HG03521 (cell line): ENCODE measurements at regions not wholly inside any gene's neighbourhood (a gene's known extent, or its start where the extent isn't known, plus 50 kb on each side); places are given as distances from the start of the nearest gene placed in this dataset.
"Not testable (repeated sequence)": the region's sequence is repeated elsewhere in the genome, so short reads cannot be mapped to it uniquely, and the experiment has no call there.

Experiments
- ATAC-seq: cut with Tn5 transposase; IDR thresholded peaks from one replicate; pipeline ENCODE4 v1.9.1; 2021; ENCODE audit warnings: mild to moderate bottlenecking, moderate library complexity; ENCODE audit not compliant: unreplicated experiment

DNA sequence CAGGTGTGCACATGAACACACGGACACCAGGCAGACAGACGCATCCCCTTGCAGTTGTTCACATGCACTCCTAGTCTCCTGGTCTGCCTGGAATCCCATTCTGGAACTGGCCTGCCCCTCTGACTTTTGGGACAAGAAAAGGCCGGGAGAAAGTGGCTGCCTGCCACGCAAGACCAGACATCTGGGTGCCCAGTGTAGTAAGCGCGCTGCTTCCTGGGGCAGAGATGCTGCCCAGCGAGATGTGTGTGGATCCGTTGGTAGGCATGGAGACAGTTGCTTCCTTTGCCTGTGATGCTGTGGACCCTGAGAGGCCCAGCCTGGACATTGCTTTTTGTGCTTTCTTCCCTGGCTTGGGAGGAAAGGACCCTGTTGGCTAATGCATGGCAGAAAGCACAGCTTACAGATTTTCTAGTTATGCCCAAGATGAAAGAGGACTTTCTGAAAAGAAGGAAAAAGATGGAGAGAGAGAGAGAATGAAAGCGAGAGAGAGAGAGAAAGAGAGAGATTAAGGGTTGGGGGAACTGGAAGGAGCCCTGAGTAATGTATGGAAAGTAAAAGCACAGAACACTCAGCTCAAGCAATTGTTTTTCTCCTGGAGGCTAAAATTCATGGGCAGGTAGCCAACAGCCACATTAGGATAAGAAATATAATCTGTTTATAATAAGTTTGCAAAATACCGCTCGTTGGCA is 235.3 kb downstream of the BCL2L11 start:
- ATAC-seq = not testable (repeated sequence)

DNA sequence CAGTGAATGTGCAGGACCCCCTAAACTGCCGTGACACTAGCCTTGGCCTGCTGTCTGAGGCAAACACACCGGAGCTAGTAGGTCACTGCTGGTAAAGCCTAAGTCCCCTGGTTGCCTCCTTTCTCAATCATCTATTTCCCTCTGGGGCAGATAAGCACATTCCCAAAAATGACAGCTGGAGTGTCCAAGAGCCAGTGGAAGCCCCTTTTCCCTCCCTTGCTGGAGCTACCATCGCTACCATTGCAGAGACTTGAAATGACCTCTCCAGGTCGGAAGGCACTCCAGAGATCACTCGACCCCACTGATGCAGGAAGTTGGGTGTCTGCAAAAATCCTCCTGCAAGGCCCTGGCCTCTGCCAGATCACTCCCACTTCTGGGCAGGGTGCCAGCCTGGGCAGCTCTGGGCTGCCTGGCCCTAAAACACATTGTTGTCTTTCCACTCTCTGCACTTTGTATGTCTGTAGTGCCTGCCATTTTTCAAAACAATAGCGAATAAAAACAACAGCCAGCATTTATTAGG is 235.9 kb downstream of the BCL2L11 start:
- not testable (repeated sequence) for ATAC-seq

DNA sequence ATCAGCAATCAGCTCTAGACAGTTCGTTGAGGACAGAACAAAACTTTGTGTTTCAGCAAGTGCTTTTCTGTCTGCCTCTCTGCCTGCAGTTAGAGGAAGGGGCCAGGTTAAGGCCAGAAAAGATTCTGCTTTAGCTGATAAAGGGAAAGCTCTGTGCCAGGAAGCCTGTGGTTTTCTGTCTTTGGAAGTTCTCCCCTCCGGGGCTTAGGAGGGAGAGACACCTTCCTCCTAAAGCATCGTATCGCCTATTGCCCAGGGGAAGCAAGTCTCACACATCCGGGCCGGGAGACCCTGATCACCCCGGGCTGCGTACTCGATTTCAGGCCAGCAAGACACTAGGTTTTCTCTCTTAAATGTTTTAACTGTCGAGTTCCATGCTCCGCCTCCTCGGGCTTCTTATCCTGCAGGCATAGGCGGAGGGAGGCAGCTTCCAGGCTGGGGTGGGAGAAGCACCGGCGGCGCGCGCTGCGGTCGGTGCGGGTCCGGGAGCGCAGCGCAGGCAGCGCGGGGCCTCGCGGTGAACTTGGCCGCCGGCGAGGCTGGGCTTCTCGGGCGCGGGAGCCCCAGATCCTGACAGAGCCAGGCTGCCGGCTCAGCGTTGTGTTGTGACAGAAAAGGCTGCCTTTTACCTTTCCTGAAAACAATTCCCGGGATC is 245.4 kb downstream of the BCL2L11 start:
- ATAC-seq = not testable (repeated sequence)

DNA sequence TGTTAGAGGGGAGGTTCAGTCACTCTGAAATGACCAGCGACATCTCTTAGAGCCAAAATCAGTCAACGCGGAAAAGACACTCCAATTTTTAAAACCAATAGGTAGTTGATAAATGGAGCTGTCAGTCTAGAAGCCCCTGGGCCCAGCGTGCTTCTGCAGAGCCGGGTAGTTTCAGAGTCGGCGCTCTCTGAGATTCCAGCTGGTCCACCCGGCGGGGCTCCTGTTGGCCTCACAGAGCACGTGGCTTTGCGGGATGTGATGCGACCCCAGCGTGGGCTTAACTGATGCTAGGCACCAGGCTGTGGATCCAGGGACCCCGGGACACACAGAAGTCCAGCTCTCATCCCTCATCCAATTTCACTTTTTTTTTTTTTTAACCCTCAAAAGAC is 245.9 kb downstream of the BCL2L11 start:
- not testable (repeated sequence) for ATAC-seq

DNA sequence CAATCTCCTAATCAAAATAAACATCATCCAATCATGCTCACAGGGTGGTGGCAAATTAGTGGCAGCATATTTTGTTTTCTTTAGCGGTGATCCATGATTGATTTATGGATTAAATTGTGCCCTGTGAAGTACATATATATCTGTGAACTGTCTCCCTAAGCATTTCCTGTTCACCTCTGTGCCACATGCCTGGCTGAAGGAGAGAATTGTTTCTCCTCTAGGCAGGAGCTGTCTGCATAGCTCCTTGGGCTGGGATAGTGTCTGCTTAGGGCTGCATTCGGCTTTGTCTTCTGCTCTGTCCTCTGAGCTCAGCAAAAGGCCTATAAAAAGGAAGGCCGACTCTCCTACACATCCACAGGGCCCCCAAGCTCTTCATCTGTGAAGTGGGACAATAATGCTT is 246.4 kb downstream of the BCL2L11 start:
- not testable (repeated sequence) for ATAC-seq

DNA sequence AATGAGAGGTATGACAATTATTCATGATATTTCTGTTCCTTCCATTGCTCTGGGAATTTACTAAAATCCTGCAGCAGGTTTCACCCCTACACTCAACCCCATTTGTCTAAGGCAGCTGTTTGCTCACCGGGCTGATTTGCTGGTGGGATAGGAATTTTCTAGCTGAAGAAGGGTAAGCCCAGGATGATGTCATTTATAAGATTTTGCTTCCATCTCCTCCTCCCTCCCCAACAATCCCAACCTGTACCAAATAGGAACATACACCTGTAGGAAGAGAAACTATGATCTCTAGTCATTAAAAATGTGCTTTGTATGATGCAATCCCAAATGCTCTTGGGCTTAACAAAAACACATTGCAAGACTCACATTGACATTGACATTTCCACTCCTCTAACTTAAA is 247.2 kb downstream of the BCL2L11 start:
- not testable (repeated sequence) for ATAC-seq

DNA sequence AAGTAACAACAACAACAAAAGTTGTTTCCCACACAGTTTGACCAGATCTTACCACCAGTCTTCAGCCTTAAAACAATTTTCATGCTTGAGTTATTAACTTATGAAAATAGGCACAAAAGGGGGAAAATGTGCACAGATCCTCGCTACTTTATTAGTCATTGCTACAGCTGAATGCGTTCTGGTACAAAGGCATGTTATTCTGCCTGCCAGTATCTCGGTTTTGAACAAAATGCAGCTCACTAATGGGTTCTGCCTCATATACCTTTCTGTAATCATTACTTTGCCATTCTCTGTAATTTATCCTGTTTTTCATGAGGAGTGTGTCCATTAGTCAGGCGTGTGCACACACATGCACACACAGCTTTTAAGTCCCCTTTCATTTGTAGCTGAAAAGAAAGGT is 247.6 kb downstream of the BCL2L11 start:
- ATAC-seq = not testable (repeated sequence)

DNA sequence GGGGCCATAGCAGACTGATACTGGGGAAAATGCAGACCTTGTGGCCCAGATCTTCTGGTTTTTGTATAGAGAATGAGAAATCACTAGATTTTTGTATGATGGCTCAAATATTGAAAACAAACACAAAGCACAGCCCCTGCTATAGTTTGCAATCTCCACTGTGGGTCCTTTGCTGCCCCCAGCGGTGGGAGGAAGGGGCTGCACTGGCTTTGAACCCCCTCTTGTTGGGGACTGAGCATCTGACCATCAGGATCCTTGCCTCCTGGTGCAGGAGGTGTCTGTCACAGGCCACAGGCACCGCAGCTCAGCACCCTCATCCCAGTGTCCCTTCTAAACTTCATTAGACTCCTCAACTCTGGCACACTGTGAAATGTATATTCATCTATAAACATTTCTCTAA is 252.3 kb downstream of the BCL2L11 start:
- ATAC-seq = not testable (repeated sequence)

DNA sequence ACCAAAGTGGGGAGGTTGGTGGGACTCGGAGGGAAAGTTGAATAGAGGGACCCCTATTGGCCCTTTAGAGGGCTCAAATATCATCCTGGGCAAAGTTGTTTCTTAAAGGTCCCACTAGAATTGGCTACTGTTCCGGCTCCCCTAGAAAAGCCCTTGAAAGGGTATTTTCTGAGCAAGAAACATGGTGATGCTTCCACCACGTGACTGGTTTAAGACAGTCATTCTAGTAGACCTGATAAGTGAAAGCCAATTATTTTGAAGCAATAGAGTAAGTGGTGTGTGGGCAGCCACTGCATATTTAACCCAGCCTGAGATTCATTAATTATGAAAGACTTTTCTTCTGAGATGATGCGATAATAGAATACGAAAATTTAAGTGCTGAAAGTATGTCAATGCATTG is 253.3 kb downstream of the BCL2L11 start:
- not testable (repeated sequence) for ATAC-seq

DNA sequence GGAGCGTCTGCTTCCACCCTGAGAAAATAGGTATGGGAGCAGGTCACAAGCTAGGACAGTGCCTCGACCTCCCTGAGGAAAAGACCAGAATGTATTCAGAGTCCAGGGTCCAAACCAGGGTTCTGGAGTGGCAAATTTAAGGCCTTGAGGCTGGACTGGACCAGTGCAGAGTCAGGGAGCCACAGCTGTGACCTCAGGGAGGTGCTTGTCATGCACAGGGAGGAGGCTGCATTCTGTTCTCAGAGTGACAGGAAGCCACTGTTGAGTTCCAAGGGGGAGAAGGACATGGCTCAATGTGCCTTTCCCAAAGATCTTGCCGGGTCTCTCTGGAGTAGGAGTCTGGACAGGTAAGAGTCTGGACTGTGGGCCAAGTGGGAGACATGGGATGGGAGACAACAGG is 254.0 kb downstream of the BCL2L11 start:
- not testable (repeated sequence) for ATAC-seq

DNA sequence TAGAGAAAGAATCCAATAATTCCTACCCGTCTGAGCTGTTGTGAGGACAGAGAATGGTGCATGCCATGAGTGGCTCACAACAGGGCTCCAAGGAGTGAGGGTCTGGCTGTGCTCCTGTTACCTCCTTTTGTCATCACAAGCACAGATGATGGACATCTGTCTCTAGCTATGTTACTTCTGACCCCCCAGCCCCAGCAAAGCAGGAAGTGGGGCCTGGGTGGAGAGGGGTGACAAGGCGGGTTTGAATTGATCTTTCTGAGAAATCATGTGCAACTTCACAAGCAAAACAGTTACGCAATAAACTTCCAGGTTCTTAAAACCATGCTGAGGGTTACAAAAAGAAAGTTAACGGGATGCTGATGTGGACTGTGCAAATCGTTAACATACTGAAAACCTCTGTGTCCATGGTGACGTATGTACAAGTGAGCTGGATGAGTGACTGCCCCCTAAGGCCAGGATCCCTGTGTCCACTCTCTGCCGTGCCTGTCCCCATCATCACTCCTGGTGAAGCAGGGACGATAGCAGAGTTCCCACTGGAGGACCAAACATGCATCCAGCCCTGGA is 254.7 kb downstream of the BCL2L11 start:
- ATAC-seq = not testable (repeated sequence)

DNA sequence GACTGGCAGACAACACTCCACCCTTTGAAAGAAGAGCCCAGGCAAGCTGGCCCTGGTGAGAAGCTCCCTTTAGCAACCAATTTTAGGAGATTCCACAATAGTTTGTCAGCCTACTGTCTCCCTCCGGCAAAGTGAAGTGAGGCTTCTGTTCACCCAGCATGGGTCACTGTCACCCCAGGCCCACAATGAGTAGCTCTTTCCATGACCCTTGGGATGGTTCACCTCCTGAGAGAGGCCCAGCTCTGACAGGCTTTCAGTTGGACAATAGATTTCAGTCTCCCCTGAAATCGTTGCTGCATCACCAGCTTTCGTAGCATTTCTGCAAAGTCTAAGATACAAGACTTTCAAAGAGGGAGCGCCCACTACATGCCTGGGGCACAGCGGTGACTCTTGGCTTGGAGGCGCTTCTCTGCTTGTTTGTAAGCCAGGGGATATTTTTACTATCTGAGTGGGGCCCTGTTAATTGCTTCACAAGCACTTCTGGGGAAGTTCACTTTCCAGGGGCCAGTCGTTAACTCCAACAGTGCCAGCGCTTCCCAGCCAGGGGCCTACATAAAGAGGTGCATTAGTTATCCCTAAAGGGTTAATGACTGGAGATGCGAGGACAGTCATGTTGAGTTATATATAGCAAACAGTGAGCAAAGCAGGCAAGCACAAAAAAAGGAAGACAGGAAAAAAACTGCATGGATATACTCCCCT is 255.7 kb downstream of the BCL2L11 start:
- not testable (repeated sequence) for ATAC-seq

DNA sequence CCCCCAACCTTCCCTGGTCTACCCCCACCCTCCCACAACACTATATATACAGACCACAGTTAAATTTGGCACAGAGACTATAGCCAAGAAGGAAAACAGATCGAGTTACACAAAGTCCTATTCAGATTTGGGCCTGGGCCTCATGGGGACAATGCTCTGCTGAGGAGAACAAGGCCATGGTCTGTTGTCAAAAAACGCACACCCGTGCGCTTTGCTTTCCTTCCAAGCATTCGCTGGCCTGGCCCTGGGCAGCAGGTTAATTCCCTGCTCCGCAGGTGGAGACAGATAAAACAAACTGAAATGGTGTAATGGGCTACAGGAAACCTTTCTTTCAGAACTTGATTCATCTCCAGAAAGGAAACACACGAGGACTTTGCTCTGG is 256.2 kb downstream of the BCL2L11 start:
- not testable (repeated sequence) for ATAC-seq

DNA sequence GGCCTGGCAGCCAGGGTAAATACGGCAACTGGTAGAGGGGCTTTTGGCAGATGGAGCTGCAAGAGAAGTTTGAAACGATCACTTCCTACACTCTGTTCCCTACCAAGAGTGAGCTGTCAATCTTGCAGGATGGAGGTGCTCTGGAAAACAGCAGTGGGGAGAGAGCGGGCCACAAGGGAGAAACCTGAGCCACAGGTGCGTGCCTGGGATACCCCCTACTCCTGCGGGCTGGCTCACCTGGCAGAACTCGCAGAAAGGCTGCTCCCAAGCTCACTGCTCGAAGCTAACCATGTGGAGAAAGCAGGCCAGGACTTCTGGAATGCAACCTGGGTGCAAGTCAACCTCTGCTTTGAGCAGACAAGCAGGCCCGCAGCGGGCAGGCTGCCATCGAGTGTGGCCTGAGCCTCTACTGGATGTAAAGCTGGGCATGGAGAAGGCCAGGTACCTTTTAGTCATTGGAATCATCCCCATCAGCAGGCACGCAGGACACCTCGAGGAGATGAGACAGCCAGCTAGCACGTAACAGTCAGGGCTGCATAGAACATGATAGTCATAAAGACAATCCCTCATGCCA is 256.8 kb downstream of the BCL2L11 start:
- ATAC-seq = not testable (repeated sequence)

DNA sequence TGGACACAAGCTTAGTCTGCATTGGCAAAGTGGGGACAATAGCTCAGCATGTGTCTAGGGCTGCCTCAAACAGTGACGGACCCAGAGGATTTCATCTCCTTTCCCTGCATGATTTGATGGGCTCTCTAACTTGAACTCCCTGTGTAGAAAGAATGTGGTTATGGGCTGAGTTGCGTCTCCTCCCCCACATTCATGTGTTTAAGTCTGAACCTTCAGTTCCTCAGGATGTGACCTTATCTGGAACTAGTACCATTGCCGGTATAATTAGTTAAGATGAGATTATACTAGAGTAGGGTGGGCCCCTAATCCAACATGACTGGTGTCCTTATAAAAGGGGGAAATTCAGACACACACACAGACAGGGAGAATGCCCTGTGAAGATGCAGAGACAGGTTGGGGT is 257.6 kb downstream of the BCL2L11 start:
- ATAC-seq = not testable (repeated sequence)

DNA sequence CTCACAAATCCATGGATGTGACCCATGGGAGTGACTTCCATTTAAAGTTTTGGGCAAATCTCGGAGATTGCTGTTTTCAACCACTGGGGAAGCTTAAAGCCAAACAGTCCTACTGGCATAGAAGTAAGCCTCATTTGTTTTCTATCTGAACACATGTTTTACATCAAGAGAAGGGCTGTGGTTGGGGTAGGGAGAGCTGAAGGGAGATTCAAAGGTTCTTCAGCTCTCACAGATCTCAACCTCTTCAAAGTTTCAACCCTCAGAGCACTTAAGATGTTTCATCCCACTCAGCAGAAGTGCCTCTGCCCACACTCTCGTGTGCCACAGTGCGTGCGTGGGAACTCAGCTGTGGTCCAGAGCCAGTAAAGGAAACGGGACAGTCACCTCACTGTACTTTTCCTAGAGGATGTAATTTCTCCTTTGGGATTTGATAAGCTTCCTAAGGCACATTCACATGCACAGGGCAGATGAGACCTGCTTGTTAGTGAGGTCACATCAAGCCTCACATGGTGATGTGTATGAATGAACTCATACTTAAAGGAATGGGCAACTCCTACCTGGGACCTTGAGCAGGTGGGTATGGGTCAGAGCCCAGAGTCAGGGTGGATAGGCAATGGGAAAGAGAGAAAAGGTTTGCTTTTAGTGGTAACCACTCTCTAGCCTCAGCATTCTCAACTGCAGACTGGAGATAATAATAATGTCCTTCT is 260.2 kb downstream of the BCL2L11 start:
- not testable (repeated sequence) for ATAC-seq

DNA sequence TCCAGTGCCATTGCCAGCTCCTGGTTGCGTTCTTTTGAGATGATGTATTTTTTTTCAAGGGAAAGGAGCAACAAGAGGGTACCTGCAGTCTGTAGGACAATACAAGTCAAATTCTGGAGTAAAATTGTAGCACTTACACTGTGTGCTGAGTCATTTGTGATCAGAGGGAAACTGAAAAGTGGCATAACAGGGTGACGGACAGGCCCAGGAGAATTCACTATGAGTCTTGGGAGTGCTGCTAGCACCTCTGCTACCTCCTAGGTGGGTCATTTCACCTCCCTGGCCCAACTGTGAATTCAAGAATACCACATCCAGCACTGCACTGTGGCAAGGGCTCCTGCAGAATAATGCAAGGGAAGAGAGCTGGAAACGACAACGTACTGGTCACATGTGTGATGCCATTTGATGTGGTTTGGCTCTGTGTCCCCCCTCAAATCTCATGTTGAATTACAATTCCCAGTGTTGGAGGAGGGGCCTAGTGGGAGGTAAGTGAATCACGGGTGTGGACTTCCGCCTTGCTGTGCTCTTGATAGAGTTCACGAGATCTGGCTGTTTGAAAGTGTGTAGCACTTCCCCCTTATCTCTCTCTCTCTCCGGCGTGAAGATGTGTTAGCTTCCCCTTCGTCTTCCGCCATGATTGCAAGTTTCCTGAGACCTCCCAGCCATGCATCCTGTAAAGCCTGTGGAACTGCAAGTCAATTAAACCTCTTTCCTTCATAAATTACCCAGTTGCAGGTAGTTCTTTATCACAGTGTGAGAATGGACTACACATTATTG is 261.0 kb downstream of the BCL2L11 start:
- not testable (repeated sequence) for ATAC-seq

DNA sequence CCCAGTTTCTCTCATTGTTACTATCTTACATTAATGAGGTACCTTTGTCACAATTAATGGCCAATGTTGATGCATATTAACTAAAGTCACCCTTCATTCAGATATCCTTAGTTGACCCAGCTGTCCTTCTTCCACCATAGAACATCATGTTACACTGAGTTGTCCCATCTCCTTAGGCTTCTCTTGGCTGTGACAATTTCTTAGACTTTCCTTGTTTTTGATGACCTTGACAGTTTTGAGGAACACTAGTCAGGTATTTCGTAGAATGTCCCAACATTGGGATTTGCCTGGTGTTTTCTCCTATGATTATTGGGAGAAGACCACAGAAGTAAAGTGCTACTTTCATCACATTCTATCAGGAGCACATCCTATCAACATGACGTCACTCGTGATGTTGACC is 261.8 kb downstream of the BCL2L11 start:
- ATAC-seq = not testable (repeated sequence)

DNA sequence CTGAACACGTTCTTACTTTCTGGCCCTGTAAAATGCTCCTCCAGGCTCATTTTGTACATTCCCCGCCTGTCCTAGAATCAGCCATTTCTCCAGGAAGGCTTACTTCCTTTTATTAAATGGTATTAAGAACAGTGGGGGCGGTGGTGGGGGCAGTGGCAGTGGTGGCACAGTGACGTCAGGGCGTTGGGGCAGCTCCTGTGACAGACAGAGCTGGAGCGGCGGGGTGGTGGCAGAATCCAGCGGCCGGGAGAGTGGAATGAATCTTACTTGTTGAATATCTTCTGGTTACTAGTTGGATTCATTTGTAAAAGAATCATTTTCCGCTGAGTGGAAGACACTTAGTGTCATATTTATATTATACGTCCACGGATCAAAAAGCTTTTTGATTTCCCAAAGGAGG is 262.6 kb downstream of the BCL2L11 start:
- ATAC-seq = not testable (repeated sequence)
